Thyroid gland (tissue), 4 donors: ENCODE measurements at regions not wholly inside any gene's neighbourhood (a gene's known extent, or its start where the extent isn't known, plus 50 kb on each side); places are given as distances from the start of the nearest gene placed in this dataset.

Source experiments
- POLR2A ChIP-seq, 2 donors: fragments of 450-650 bp; IDR thresholded peaks; one replicate each; pipeline ENCODE4 v1.6.1; 2017; ENCODE audit warnings: antibody characterized with exemption in 2 of 2, mild to moderate bottlenecking in 2 of 2, moderate library complexity in 1 of 2
- TF ChIP-seq, protein P1 (sequence below), 6 experiments: fragments of 200-600 bp in 3 of 6; fragments of 450-650 bp in 3 of 6; sonication (generic) in 3 of 6; IDR thresholded peaks; one replicate each; pipeline ENCODE4 v1.5.1; 2016 to 2019; ENCODE audit warnings: antibody characterized with exemption in 6 of 6, mild to moderate bottlenecking in 2 of 6, inconsistent platforms in 1 of 6, moderate library complexity in 1 of 6

DNA sequence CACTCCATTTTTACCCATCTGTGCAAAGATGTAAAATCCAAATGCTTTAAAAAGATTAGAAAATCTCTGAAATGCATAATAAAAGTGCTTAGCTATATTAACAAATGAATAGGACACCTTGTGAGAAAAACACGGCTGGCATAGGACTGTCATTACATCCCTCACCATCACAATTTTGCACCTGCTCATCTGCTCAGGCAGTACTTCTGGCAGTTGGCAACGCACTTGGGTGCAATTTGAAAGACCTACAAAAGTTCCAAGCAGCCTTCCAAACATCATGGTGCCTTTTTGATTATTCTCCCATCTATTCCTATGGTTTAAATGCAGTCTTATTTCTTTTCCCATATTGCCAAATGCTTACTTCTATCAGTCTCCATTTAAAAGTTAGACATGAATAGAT, 501.8 kb downstream of the ENC1 start:
- TF ChIP-seq, protein P1, sequence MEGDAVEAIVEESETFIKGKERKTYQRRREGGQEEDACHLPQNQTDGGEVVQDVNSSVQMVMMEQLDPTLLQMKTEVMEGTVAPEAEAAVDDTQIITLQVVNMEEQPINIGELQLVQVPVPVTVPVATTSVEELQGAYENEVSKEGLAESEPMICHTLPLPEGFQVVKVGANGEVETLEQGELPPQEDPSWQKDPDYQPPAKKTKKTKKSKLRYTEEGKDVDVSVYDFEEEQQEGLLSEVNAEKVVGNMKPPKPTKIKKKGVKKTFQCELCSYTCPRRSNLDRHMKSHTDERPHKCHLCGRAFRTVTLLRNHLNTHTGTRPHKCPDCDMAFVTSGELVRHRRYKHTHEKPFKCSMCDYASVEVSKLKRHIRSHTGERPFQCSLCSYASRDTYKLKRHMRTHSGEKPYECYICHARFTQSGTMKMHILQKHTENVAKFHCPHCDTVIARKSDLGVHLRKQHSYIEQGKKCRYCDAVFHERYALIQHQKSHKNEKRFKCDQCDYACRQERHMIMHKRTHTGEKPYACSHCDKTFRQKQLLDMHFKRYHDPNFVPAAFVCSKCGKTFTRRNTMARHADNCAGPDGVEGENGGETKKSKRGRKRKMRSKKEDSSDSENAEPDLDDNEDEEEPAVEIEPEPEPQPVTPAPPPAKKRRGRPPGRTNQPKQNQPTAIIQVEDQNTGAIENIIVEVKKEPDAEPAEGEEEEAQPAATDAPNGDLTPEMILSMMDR (IDR thresholded peaks at IDR 0.05) = no peak
- TF ChIP-seq POLR2A (IDR thresholded peaks at IDR 0.05) = no peak
